Parathyroid adenoma (tissue), 2 donors: ENCODE measurements at regions not wholly inside any gene's neighbourhood (a gene's known extent, or its start where the extent isn't known, plus 50 kb on each side); places are given as distances from the start of the nearest gene placed in this dataset.
"Not testable (repeated sequence)": the region's sequence is repeated elsewhere in the genome, so short reads cannot be mapped to it uniquely, and the experiment has no call there.

Source experiments
- H2AFZ ChIP-seq: fragments of 300-600 bp; sonication (generic); one replicate; pipeline ENCODE4 v1.7.0; 2017; ENCODE audit warnings: antibody characterized with exemption, mild to moderate bottlenecking
- H3K27ac ChIP-seq: fragments of 300-600 bp; sonication (generic); one replicate; pipeline ENCODE4 v1.7.0; 2017
- H3K27me3 ChIP-seq: fragments of 300-600 bp; sonication (generic); one replicate; pipeline ENCODE4 v1.7.0; 2017; ENCODE audit warnings: low read length; ENCODE audit not compliant: control insufficient read depth, insufficient read depth
- H3K36me3 ChIP-seq: fragments of 300-600 bp; sonication (generic); one replicate; pipeline ENCODE4 v1.7.0; 2017; ENCODE audit warnings: low read length; ENCODE audit not compliant: control insufficient read depth, insufficient read depth
- H3K4me1 ChIP-seq: fragments of 300-600 bp; sonication (generic); one replicate; pipeline ENCODE4 v1.7.0; 2017; ENCODE audit warnings: control low read depth
- H3K4me2 ChIP-seq: fragments of 300-600 bp; sonication (generic); one replicate; pipeline ENCODE4 v1.7.0; 2017; ENCODE audit warnings: low read length
- H3K4me3 ChIP-seq: fragments of 300-600 bp; sonication (generic); one replicate; pipeline ENCODE4 v1.7.0; 2017; ENCODE audit warnings: low read depth, low read length
- H3K79me2 ChIP-seq: fragments of 300-600 bp; sonication (generic); one replicate; pipeline ENCODE4 v1.7.0; 2017; ENCODE audit warnings: control low read depth
- H3K9ac ChIP-seq: fragments of 300-600 bp; sonication (generic); one replicate; pipeline ENCODE4 v1.7.0; 2017; ENCODE audit warnings: mild to moderate bottlenecking
- H3K9me3 ChIP-seq: fragments of 300-600 bp; sonication (generic); one replicate; pipeline ENCODE4 v1.7.0; 2017; ENCODE audit warnings: low read length; ENCODE audit not compliant: control insufficient read depth
- TF ChIP-seq, protein P1 (sequence below): fragments of 300-600 bp; sonication (generic); IDR thresholded peaks from one replicate; pipeline ENCODE4 v1.7.0; 2017; ENCODE audit warnings: antibody characterized with exemption, mild to moderate bottlenecking
- donor health status: primary hyperparathyroidism.

DNA sequence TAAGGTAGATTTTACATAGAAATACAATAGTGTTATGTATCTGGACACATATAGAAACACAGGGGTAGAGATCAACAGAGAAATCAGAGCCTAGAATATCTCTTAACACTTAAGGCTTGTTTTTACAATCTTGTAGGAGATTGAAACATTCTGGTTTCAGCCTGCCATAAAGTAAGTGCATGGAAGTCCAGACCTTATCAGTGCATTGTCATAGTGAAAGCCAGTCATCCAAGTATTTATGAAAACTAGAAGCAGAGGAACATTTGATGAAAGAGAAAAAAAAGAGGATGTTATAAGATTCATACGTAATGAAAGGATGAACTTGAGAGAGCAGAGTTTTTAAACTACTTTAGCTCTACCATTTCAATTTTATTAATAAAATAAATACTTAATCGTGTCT is 194.3 kb upstream of the TRPC7 start:
- Histone ChIP-seq H3K4me1 (no peaks in the 10 kb centered on the region), H3K27ac (no peak overlapping the region), H3K9ac (no peak overlapping the region), H3K27me3 (no peaks in the 10 kb centered on the region), H3K4me3 (no peak overlapping the region), H3K36me3 (no peaks in the 10 kb centered on the region), H3K79me2 (no peaks in the 10 kb centered on the region), H3K4me2 (no peak overlapping the region), H2AFZ (no peak overlapping the region), H3K9me3 (no peaks in the 10 kb centered on the region)
- TF ChIP-seq, protein P1, sequence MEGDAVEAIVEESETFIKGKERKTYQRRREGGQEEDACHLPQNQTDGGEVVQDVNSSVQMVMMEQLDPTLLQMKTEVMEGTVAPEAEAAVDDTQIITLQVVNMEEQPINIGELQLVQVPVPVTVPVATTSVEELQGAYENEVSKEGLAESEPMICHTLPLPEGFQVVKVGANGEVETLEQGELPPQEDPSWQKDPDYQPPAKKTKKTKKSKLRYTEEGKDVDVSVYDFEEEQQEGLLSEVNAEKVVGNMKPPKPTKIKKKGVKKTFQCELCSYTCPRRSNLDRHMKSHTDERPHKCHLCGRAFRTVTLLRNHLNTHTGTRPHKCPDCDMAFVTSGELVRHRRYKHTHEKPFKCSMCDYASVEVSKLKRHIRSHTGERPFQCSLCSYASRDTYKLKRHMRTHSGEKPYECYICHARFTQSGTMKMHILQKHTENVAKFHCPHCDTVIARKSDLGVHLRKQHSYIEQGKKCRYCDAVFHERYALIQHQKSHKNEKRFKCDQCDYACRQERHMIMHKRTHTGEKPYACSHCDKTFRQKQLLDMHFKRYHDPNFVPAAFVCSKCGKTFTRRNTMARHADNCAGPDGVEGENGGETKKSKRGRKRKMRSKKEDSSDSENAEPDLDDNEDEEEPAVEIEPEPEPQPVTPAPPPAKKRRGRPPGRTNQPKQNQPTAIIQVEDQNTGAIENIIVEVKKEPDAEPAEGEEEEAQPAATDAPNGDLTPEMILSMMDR = no peak

DNA sequence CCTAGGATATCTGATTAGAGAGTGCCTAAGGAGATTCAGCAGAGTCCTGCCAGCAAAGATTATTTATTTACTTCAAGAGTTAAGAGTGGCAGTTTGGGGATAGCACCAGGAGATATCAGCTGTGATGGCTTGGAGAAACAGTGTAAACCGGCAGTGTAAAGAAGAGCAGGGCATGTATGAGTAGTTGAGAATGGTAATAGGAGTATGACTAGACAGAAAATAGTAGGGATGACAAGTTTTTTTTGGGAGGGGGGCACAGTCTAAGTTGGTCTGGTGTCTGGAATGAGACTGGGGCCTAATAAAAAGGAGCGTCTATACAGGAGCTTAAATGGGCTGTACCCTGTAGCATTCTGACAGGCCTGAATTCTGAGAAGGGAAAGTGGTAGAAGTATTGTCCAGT is 181.8 kb upstream of the TRPC7 start:
- not testable (repeated sequence) for H3K4me3 ChIP-seq, H3K9ac ChIP-seq, H3K27ac ChIP-seq, H3K9me3 ChIP-seq, H3K4me2 ChIP-seq, H3K79me2 ChIP-seq, H3K27me3 ChIP-seq, H3K36me3 ChIP-seq, H2AFZ ChIP-seq, H3K4me1 ChIP-seq

DNA sequence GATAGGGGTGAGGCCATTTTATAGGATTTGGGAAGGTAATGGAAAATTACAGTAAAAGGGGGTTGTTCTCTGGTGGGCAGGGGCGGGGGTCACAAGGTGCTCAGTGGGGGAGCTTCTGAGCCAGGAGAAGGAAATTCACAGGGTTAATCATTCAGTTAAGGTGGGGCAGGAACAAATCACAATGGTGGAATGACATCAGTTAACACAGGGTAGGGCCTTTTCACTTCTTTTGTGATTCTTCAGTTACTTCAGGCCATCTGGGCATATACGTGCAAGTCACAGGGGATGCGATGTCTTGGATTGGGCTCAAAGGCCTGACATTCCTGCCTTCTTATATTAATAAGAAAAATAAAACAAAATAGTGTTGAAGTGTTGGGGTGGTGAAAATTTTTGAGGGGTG is 181.1 kb upstream of the TRPC7 start:
- H3K36me3 ChIP-seq, H3K27me3 ChIP-seq, H3K27ac ChIP-seq, H2AFZ ChIP-seq, H3K4me1 ChIP-seq, H3K79me2 ChIP-seq, H3K4me2 ChIP-seq, H3K9ac ChIP-seq, H3K4me3 ChIP-seq, H3K9me3 ChIP-seq: not testable (repeated sequence)

DNA sequence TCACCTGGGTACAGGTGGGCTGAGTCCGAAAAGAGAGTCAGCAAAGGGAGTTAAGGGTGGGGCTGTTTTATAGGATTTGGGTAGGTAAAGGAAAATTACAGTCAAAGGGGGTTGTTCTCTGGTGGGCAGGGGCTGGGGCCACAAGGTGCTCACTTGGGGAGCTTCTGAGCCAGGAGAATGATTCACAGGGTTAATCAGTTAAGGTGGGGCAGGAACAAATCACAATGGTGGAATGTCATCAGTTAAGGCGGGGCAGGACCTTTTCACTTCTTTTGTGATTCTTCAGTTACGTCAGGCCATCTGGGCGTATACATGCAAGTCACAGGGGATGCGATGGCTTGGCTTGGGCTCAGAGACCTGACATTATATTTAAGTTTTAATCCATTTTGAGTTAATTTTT is 179.7 kb upstream of the TRPC7 start:
- H3K9ac ChIP-seq, H3K4me3 ChIP-seq, H3K36me3 ChIP-seq, H3K4me1 ChIP-seq, H3K79me2 ChIP-seq, H3K4me2 ChIP-seq, H3K9me3 ChIP-seq, H2AFZ ChIP-seq, H3K27ac ChIP-seq, H3K27me3 ChIP-seq: not testable (repeated sequence)

DNA sequence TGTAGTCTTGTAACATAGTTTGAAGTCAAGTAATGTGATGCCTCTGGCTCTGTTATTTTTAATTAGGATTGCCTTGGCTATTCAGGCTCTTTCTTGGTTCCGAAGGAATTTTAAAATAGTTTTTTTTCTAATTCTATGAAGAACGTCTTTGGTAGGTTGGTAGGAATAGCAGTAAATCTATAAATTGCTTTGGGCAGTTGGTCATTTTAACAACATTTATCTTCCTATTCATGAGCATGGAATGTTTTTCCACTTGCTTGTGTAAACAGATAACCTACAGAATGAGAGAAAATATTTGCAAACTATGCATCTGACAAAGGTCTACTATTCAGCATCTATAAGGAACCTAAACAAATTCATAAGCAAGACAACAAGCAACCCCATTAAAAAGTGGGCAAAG is 173.2 kb upstream of the TRPC7 start:
- Histone ChIP-seq H3K79me2 (no peaks in the 10 kb centered on the region), H3K36me3 (no peaks in the 10 kb centered on the region)
- TF ChIP-seq, protein P1 = no peak

DNA sequence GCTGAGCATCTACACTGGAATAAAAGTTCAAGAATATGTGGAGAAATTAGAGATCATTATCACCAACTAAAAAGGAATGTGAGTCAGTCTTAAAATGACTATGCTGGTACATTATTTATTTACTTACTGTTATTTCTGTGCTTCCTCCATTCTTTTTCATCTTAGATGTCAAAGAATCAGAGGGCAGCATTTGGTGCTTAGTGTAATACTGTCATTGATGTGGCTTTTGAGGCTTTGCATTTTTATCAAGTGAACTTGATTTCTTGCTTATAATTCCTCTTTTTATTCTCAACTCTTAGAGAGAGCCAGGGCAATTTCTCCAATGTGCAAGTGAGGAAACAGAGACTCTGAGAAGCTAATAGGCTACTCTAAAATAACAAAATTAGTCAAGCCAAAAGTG is 163.7 kb upstream of the TRPC7 start:
- Histone ChIP-seq H3K9me3 (no peaks in the 10 kb centered on the region), H3K4me1 (no peaks in the 10 kb centered on the region), H3K36me3 (no peaks in the 10 kb centered on the region), H3K9ac (no peak overlapping the region), H3K27ac (no peak overlapping the region), H3K79me2 (no peaks in the 10 kb centered on the region), H3K4me2 (no peak overlapping the region), H3K27me3 (no peaks in the 10 kb centered on the region), H2AFZ (no peak overlapping the region), H3K4me3 (no peak overlapping the region)
- TF ChIP-seq, protein P1 = no peak

More for the DNA sequence above, 173.2 kb upstream of the TRPC7 start:
- no peaks in the 10 kb centered on the region for H3K4me1 ChIP-seq
- no peak overlapping the region for H3K4me2 ChIP-seq
- no peak overlapping the region for H2AFZ ChIP-seq
- no peak overlapping the region for H3K9ac ChIP-seq
- H3K9me3 ChIP-seq = no peaks in the 10 kb centered on the region
- no peak overlapping the region for H3K4me3 ChIP-seq
- no peak overlapping the region for H3K27ac ChIP-seq
- H3K27me3 ChIP-seq = no peaks in the 10 kb centered on the region
